H9 (cell line): ENCODE measurements at regions not wholly inside any gene's neighbourhood (a gene's known extent, or its start where the extent isn't known, plus 50 kb on each side); places are given as distances from the start of the nearest gene placed in this dataset.

Source experiments
- DNase-seq: peaks from one replicate; pipeline ENCODE4 v3.0.0-alpha.2; 2017
- H2AFZ ChIP-seq: one replicate; pipeline ENCODE4 v1.6.1; 2013; ENCODE audit warnings: mild to moderate bottlenecking, low read length, control low read depth, moderate library complexity
- H2AK5ac ChIP-seq: 2 replicates; pipeline ENCODE4 v1.6.1; 2013; ENCODE audit warnings: low read length, control low read depth, mixed read lengths; ENCODE audit not compliant: insufficient read length
- H2BK120ac ChIP-seq: one replicate; pipeline ENCODE4 v1.6.1; 2013; ENCODE audit warnings: low read depth, mild to moderate bottlenecking, low read length, control low read depth, inconsistent platforms; ENCODE audit not compliant: poor library complexity, severe bottlenecking
- H2BK12ac ChIP-seq: 2 replicates; pipeline ENCODE4 v1.6.1; 2013; ENCODE audit warnings: low read length, control low read depth, mixed read lengths, low read depth; ENCODE audit not compliant: insufficient read length
- H2BK15ac ChIP-seq: 2 replicates; pipeline ENCODE4 v1.6.1; 2013; ENCODE audit warnings: low read depth, low read length, control low read depth
- H2BK20ac ChIP-seq: one replicate; pipeline ENCODE4 v1.6.1; 2013; ENCODE audit warnings: low read depth, mild to moderate bottlenecking, low read length, control low read depth, inconsistent platforms; ENCODE audit not compliant: poor library complexity, severe bottlenecking
- H2BK5ac ChIP-seq: 2 replicates; pipeline ENCODE4 v1.6.1; 2013; ENCODE audit warnings: low read length, control low read depth, mixed read lengths; ENCODE audit not compliant: insufficient read length
- H3K14ac ChIP-seq: 2 replicates; pipeline ENCODE4 v1.6.1; 2013; ENCODE audit warnings: low read length, control low read depth; ENCODE audit not compliant: insufficient read depth
- H3K18ac ChIP-seq: 2 replicates; pipeline ENCODE4 v1.6.1; 2013; ENCODE audit warnings: low read depth, mild to moderate bottlenecking, mixed read lengths, low read length, control low read depth; ENCODE audit not compliant: insufficient read length
- H3K23ac ChIP-seq: 2 replicates; pipeline ENCODE4 v1.6.1; 2013; ENCODE audit warnings: low read length, control low read depth, mixed read lengths, low read depth; ENCODE audit not compliant: insufficient read length
- H3K23me2 ChIP-seq: 2 replicates; pipeline ENCODE4 v1.6.1; 2013; ENCODE audit warnings: low read depth, mild to moderate bottlenecking, mixed read lengths, low read length, control low read depth; ENCODE audit not compliant: insufficient read length, poor library complexity, severe bottlenecking
- H3K27ac ChIP-seq: 2 replicates; pipeline ENCODE4 v1.5.1; 2013; ENCODE audit warnings: low read length, control low read depth, mixed read lengths, low read depth; ENCODE audit not compliant: insufficient read length
- H3K27me3 ChIP-seq: 2 replicates; pipeline ENCODE4 v1.6.1; 2013; ENCODE audit warnings: low read length, control low read depth, inconsistent platforms; ENCODE audit not compliant: insufficient read depth
- H3K4ac ChIP-seq: 2 replicates; pipeline ENCODE4 v1.6.1; 2013; ENCODE audit warnings: low read depth, mild to moderate bottlenecking, control low read depth, inconsistent platforms, low read length, moderate library complexity
- H3K4me1 ChIP-seq: 2 replicates; pipeline ENCODE4 v1.6.1; 2013; ENCODE audit warnings: low read length, control low read depth, inconsistent platforms; ENCODE audit not compliant: insufficient read depth
- H3K4me2 ChIP-seq: 2 replicates; pipeline ENCODE4 v1.6.1; 2013; ENCODE audit warnings: low read length, control low read depth, mixed read lengths; ENCODE audit not compliant: insufficient read length, insufficient read depth
- H3K56ac ChIP-seq: 2 replicates; pipeline ENCODE4 v1.6.1; 2013; ENCODE audit warnings: low read depth, mild to moderate bottlenecking, mixed read lengths, low read length, control low read depth; ENCODE audit not compliant: insufficient read length
- H3K79me1 ChIP-seq: 2 replicates; pipeline ENCODE4 v1.6.1; 2013; ENCODE audit warnings: low read depth, mild to moderate bottlenecking, moderate library complexity, low read length, control low read depth, inconsistent platforms; ENCODE audit not compliant: insufficient read depth, poor library complexity, severe bottlenecking
- H3K79me2 ChIP-seq: 2 replicates; pipeline ENCODE4 v1.6.1; 2013; ENCODE audit warnings: low read length, control low read depth, inconsistent platforms; ENCODE audit not compliant: insufficient read depth
- H3K9ac ChIP-seq: 2 replicates; pipeline ENCODE4 v1.6.1; 2013; ENCODE audit warnings: low read length, control low read depth, mixed read lengths; ENCODE audit not compliant: insufficient read length; ENCODE audit errors: extremely low read depth
- H3K9me3 ChIP-seq: one replicate; pipeline ENCODE4 v1.6.1; 2013; ENCODE audit warnings: low read depth, low read length, inconsistent platforms; ENCODE audit not compliant: control insufficient read depth
- H3T11ph ChIP-seq: one replicate; pipeline ENCODE4 v1.6.1; 2013; ENCODE audit warnings: mild to moderate bottlenecking, low read length, control low read depth, inconsistent platforms
- H4K20me1 ChIP-seq: one replicate; pipeline ENCODE4 v1.6.1; 2013; ENCODE audit not compliant: control insufficient read depth, insufficient read length, insufficient read depth
- H4K5ac ChIP-seq: 2 replicates; pipeline ENCODE4 v1.6.1; 2013; ENCODE audit warnings: low read depth, mild to moderate bottlenecking, mixed read lengths, low read length, control low read depth; ENCODE audit not compliant: insufficient read length
- H4K8ac ChIP-seq: replicated peaks from 2 replicates; pipeline ENCODE4 v1.6.1; 2013; ENCODE audit warnings: low read length, control low read depth, mixed read lengths, low read depth; ENCODE audit not compliant: insufficient read length
- H4K91ac ChIP-seq: 2 replicates; pipeline ENCODE4 v1.6.1; 2013; ENCODE audit warnings: low read depth, mild to moderate bottlenecking, moderate library complexity, mixed read lengths, low read length, control low read depth; ENCODE audit not compliant: insufficient read length
- H3K27ac Mint-ChIP-seq, 3 experiments: 2 replicates in 2 of 3; 3 replicates in 1 of 3; pipeline ENCODE4 v1.8.0; 2020 to 2021; ENCODE audit warnings: mixed read lengths in 3 of 3, mild to moderate bottlenecking in 1 of 3, moderate library complexity in 1 of 3
- H3K27me3 Mint-ChIP-seq: 2 replicates; pipeline ENCODE4 v1.8.0; 2021; ENCODE audit warnings: low read depth, mild to moderate bottlenecking, moderate library complexity, mixed read lengths
- H3K36me3 Mint-ChIP-seq, 3 experiments: 2 replicates in 2 of 3; 3 replicates in 1 of 3; pipeline ENCODE4 v1.8.0; 2020 to 2021; ENCODE audit warnings: low read depth in 3 of 3, mixed read lengths in 3 of 3; ENCODE audit not compliant: insufficient read depth in 1 of 3
- H3K4me1 Mint-ChIP-seq, 2 experiments: 2 replicates each; pipeline ENCODE4 v1.8.0; 2020; ENCODE audit warnings: mixed read lengths in 2 of 2
- H3K4me3 Mint-ChIP-seq, 2 experiments: 2 replicates in 1 of 2; 3 replicates in 1 of 2; pipeline ENCODE4 v1.8.0; 2020 to 2021; ENCODE audit warnings: mild to moderate bottlenecking in 2 of 2, mixed read lengths in 2 of 2, moderate library complexity in 1 of 2
- H3K9me3 Mint-ChIP-seq, 2 experiments: 2 replicates in 1 of 2; 3 replicates in 1 of 2; pipeline ENCODE4 v1.8.0; 2020; ENCODE audit warnings: mild to moderate bottlenecking in 2 of 2, mixed read lengths in 2 of 2, moderate library complexity in 1 of 2
- WGBS: extraction: QIAGEN DNeasy Blood & Tissue Kit; methylation state at CpG from one replicate; pipeline ENCODE4 v1.1.7; 2013; ENCODE audit warnings: missing lambda C conversion rate, low lambda C conversion rate, mixed read lengths; ENCODE audit not compliant: insufficient read length; ENCODE audit errors: extremely low coverage; 5-methylcytosine and 5-hydroxymethylcytosine counted together
- TF ChIP-seq, protein P1 (sequence below): fragments of 200-600 bp; sonication (generic); conservative IDR thresholded peaks from 3 replicates; pipeline ENCODE4 v1.8.0; 2021; ENCODE audit warnings: antibody characterized with exemption, mild to moderate bottlenecking

- H3K27ac Mint-ChIP-seq: no peak overlapping the region
- peaks cover 8% of the 10 kb centered on the region for H3K23me2 ChIP-seq
- H3K27me3 ChIP-seq: no peaks in the 10 kb centered on the region; the same call in 1 of the 2 replicates
- DNase-seq: no peak
- no peaks in the 10 kb centered on the region for H3K79me2 ChIP-seq
- H3K4me1 Mint-ChIP-seq: peaks cover 13 to 18% of the 10 kb centered on the region in 2 experiments
- no peak overlapping the region for H3K4me2 ChIP-seq
- H3K56ac ChIP-seq: no peak overlapping the region
- no peak overlapping the region for H3T11ph ChIP-seq
- H3K79me1 ChIP-seq: no peaks in the 10 kb centered on the region
- no peak overlapping the region for H4K91ac ChIP-seq
- no peak overlapping the region for H3K14ac ChIP-seq
- no peak overlapping the region for H3K27ac ChIP-seq
- no peaks in the 10 kb centered on the region for H4K20me1 ChIP-seq
- H2BK15ac ChIP-seq: no peak overlapping the region
- no peaks in the 10 kb centered on the region for H3K9me3 ChIP-seq
- H3K27me3 Mint-ChIP-seq: peaks cover 47% of the 10 kb centered on the region
- TF ChIP-seq, protein P1, sequence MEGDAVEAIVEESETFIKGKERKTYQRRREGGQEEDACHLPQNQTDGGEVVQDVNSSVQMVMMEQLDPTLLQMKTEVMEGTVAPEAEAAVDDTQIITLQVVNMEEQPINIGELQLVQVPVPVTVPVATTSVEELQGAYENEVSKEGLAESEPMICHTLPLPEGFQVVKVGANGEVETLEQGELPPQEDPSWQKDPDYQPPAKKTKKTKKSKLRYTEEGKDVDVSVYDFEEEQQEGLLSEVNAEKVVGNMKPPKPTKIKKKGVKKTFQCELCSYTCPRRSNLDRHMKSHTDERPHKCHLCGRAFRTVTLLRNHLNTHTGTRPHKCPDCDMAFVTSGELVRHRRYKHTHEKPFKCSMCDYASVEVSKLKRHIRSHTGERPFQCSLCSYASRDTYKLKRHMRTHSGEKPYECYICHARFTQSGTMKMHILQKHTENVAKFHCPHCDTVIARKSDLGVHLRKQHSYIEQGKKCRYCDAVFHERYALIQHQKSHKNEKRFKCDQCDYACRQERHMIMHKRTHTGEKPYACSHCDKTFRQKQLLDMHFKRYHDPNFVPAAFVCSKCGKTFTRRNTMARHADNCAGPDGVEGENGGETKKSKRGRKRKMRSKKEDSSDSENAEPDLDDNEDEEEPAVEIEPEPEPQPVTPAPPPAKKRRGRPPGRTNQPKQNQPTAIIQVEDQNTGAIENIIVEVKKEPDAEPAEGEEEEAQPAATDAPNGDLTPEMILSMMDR: no peak
- no peak overlapping the region for H2BK5ac ChIP-seq
- H2BK120ac ChIP-seq: no peak overlapping the region
- no peaks in the 10 kb centered on the region for H3K4me1 ChIP-seq
- no CpG with 5 or more reads among the region's 2 CpGs for WGBS
- no peak overlapping the region for H4K5ac ChIP-seq
- no peak overlapping the region for H3K9ac ChIP-seq
- H3K4ac ChIP-seq: no peak overlapping the region
- H2AFZ ChIP-seq: no peak overlapping the region
- H2AK5ac ChIP-seq: no peak overlapping the region
- H3K18ac ChIP-seq: no peak overlapping the region
- no peak overlapping the region for H3K23ac ChIP-seq
- H2BK20ac ChIP-seq: no peak overlapping the region
- no peak overlapping the region for H2BK12ac ChIP-seq
- no peak overlapping the region for H4K8ac ChIP-seq
- no peak overlapping the region for H3K4me3 Mint-ChIP-seq
- H3K9me3 Mint-ChIP-seq: no peaks in the 10 kb centered on the region
- H3K36me3 Mint-ChIP-seq: no peaks in the 10 kb centered on the region
Measured at GRCh38 chr14:101080922-101081593, 177.5 kb upstream of the RTL1 start.
